HL-60 (cell line): ENCODE measurements at regions not wholly inside any gene's neighbourhood (a gene's known extent, or its start where the extent isn't known, plus 50 kb on each side); places are given as distances from the start of the nearest gene placed in this dataset.

Experiments
- DNase-seq, 2 experiments: peaks; one replicate each; pipeline ENCODE4 v3.0.0-alpha.2; 2010 to 2020; ENCODE audit warnings: low read depth in 1 of 2, low spot score in 1 of 2
- H3K27ac ChIP-seq: fragments of 250-450 bp; sonication (Bioruptor Pico); replicated peaks from 2 replicates; pipeline ENCODE4 v1.5.1; 2020; ENCODE audit warnings: mild to moderate bottlenecking, moderate library complexity
- H3K27me3 ChIP-seq: fragments of 250-450 bp; sonication (Bioruptor Pico); 2 replicates; pipeline ENCODE4 v1.5.1; 2021; ENCODE audit warnings: mild to moderate bottlenecking, moderate library complexity; ENCODE audit not compliant: insufficient read depth, poor library complexity, severe bottlenecking
- H3K4me3 ChIP-seq: replicated peaks from 2 replicates; pipeline ENCODE4 v1.5.1; 2011; ENCODE audit warnings: mild to moderate bottlenecking, control low read depth, low read length; ENCODE audit not compliant: insufficient read depth
- GABPA ChIP-seq: IDR thresholded peaks from 2 replicates; pipeline ENCODE4 v1.6.1; 2012; ENCODE audit warnings: low read depth
- POLR2AphosphoS5 ChIP-seq: IDR thresholded peaks from 2 replicates; pipeline ENCODE4 v1.6.1; 2012; ENCODE audit warnings: low read depth
- REST ChIP-seq: IDR thresholded peaks from 2 replicates; pipeline ENCODE4 v1.6.1; 2012; ENCODE audit warnings: low read depth; ENCODE audit not compliant: insufficient replicate concordance
- SPI1 ChIP-seq: IDR thresholded peaks from 2 replicates; pipeline ENCODE4 v1.6.1; 2012; ENCODE audit warnings: low read depth, mild to moderate bottlenecking, borderline replicate concordance
- TF ChIP-seq, protein P1 (sequence below): IDR thresholded peaks from one replicate; pipeline ENCODE4 v1.5.1; 2011; ENCODE audit warnings: low read length, control low read depth, inconsistent platforms; ENCODE audit not compliant: insufficient read depth

- no peak overlapping the region for H3K4me3 ChIP-seq
- no peak for DNase-seq
- H3K27me3 ChIP-seq: no peaks in the 10 kb centered on the region
- no peak overlapping the region for H3K27ac ChIP-seq
- TF ChIP-seq POLR2AphosphoS5: no peak
- TF ChIP-seq, protein P1, sequence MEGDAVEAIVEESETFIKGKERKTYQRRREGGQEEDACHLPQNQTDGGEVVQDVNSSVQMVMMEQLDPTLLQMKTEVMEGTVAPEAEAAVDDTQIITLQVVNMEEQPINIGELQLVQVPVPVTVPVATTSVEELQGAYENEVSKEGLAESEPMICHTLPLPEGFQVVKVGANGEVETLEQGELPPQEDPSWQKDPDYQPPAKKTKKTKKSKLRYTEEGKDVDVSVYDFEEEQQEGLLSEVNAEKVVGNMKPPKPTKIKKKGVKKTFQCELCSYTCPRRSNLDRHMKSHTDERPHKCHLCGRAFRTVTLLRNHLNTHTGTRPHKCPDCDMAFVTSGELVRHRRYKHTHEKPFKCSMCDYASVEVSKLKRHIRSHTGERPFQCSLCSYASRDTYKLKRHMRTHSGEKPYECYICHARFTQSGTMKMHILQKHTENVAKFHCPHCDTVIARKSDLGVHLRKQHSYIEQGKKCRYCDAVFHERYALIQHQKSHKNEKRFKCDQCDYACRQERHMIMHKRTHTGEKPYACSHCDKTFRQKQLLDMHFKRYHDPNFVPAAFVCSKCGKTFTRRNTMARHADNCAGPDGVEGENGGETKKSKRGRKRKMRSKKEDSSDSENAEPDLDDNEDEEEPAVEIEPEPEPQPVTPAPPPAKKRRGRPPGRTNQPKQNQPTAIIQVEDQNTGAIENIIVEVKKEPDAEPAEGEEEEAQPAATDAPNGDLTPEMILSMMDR: no peak
- no peak for TF ChIP-seq SPI1
- TF ChIP-seq REST: no peak
- TF ChIP-seq GABPA: no peak
These were observed 1260.9 kb downstream of the C4orf33 start for GRCh38 chr4:130356873-130357272.

DNA sequence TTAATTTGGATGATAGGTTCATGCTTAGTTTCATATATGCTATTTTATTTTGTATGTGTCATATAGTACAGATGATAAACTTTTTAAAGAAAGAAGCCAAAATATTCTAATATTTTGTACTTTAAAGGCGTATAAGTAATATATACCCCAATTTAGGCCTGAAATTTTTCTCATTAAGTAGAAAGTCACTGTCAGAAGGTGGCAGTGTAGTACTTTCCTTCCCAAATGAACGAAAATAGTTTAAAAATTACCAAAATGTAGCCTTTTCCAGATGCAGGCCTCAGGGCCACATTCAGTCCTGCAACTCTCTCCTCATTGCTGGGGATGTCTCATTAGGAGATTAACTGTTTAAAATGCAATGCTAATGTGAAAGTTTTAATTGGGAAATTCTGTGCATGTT lies 1263.6 kb downstream of the C4orf33 start:
- TF ChIP-seq REST (no peak), SPI1 (no peak), GABPA (no peak), POLR2AphosphoS5 (no peak)
- TF ChIP-seq, protein P1: no peak
- Histone ChIP-seq H3K27ac (no peak overlapping the region), H3K4me3 (no peak overlapping the region), H3K27me3 (no peaks in the 10 kb centered on the region)
- no peak for DNase-seq

GRCh38 chr4:130361616-130362015 lies 1265.7 kb downstream of the C4orf33 start:
- TF ChIP-seq GABPA (no peak), POLR2AphosphoS5 (no peak), SPI1 (no peak), REST (no peak)
- TF ChIP-seq, protein P1: no peak
- no peak overlapping the region for H3K27ac ChIP-seq
- no peak for DNase-seq
- H3K4me3 ChIP-seq: no peak overlapping the region
- no peaks in the 10 kb centered on the region for H3K27me3 ChIP-seq
